ENCODE measurements at regions not wholly inside any gene's neighbourhood (a gene's known extent, or its start where the extent isn't known, plus 50 kb on each side); places are given as distances from the start of the nearest gene placed in this dataset.
A peak's percentile ranks its signal among the peaks of the same experiment; 100 is the strongest.

DNA sequence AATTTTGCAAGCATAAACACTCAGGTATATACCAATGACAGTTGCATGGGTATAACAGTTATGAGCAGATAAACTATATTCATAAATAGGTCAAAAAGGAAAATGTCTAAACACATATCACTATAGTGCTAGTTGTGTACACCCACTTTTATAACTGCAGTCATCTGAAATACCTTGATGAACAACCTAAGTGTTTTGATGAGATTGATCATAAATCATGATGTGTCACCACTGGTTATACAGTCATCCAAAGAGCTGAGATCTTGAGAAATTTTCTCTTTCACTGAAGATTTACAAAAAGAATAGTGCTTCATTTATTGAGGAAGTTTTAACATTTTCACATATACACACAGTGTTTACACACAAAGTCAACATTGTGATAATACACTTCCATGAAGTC lies 78.6 kb upstream of the SLC25A13 start:
- no peak overlapping the region for H3K4me3 Mint-ChIP-seq
- no peak for DNase-seq (ENCODE audit: extremely low spot score, unreplicated experiment)
- H3K9me3 Mint-ChIP-seq, result no peaks in the 10 kb centered on the region
- H3K36me3 Mint-ChIP-seq, result no peaks in the 10 kb centered on the region
- H3K4me1 Mint-ChIP-seq (ENCODE audit: unreplicated experiment), result no peaks in the 10 kb centered on the region
- H3K27me3 Mint-ChIP-seq, result no peaks in the 10 kb centered on the region
- no peak for TF ChIP-seq CTCF (conservative IDR thresholded peaks at IDR 0.05)
- no peak overlapping the region for H3K27ac Mint-ChIP-seq

- Mint-ChIP-seq H3K36me3 (no peaks in the 10 kb centered on the region), H3K27ac (no peak overlapping the region), H3K4me1 (ENCODE audit: unreplicated experiment) (no peaks in the 10 kb centered on the region), H3K4me3 (no peak overlapping the region), H3K27me3 (no peaks in the 10 kb centered on the region), H3K9me3 (no peaks in the 10 kb centered on the region)
- TF ChIP-seq CTCF (conservative IDR thresholded peaks at IDR 0.05), result no peak
- no peak for DNase-seq (ENCODE audit: extremely low spot score, unreplicated experiment)
Measured at GRCh38 chr7:96400001-96400400, 78.1 kb upstream of the SLC25A13 start.

DNA sequence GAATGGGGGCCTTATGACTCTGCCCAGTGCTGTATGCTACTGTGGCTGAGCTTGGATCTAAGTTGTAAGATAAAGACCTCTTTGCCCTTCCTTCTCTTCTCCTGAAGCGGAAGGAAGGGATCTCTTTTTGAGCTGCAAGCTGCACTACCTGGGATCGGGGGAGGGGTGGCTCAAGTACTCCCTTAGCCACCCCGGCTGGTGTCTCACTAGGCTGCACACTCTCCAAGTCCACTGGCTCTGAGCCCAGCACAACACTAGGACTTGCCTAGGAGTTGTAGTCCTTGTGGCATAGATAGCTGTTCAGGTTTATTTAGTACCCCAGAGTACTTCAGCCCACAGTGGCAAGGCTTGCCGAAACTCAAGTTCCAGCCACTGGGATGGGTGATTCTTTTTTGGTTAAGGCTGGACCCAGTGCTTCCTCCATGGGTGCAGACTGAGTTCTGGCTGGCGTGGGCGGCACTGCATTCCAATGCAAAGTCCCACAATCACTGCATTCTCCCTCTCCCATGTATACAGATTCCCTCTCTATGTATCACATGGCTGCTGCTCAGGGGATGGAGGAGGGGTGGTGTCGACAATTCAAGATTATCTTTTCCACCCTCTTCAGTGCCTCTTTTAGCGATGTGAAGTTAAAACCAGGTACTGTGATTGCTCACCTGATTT lies 76.2 kb upstream of the SLC25A13 start:
- Mint-ChIP-seq H3K9me3 (peaks cover 4% of the 10 kb centered on the region), H3K36me3 (no peaks in the 10 kb centered on the region), H3K27ac (no peak overlapping the region), H3K27me3 (no peaks in the 10 kb centered on the region), H3K4me3 (no peak overlapping the region), H3K4me1 (ENCODE audit: unreplicated experiment) (no peaks in the 10 kb centered on the region)
- no peak for DNase-seq (ENCODE audit: extremely low spot score, unreplicated experiment)
- no peak for TF ChIP-seq CTCF (conservative IDR thresholded peaks at IDR 0.05)

- Mint-ChIP-seq H3K27me3 (no peaks in the 10 kb centered on the region), H3K27ac (peak overlapping the region; percentile 38), H3K4me3 (no peak overlapping the region), H3K4me1 (ENCODE audit: unreplicated experiment) (peaks cover 11% of the 10 kb centered on the region), H3K9me3 (peaks cover 4% of the 10 kb centered on the region), H3K36me3 (no peaks in the 10 kb centered on the region)
- no peak for DNase-seq (ENCODE audit: extremely low spot score, unreplicated experiment)
- no peak for TF ChIP-seq CTCF (conservative IDR thresholded peaks at IDR 0.05)
Measured at GRCh38 chr7:96388620-96389383, 66.9 kb upstream of the SLC25A13 start.

DNA sequence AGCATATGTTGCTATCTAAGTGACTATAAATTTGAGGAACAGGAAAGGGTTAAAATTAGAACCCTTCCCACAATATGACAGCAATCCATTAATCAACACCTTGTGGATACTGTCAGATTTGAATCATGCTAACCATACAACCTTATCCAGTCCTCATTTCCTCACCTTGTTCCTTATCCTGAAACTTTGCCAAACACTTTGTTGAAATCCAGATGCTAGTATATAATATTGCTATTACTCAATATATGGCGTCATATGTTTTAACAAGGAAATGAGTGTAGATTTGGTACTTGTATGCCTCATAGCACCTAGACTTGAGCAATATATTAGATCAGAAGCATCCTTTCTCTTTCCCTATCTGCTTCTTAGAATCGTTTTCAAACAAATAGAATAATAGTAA lies 66.3 kb upstream of the SLC25A13 start:
- Mint-ChIP-seq H3K9me3 (peaks cover 4% of the 10 kb centered on the region), H3K4me1 (ENCODE audit: unreplicated experiment) (peaks cover 11% of the 10 kb centered on the region), H3K27ac (peak overlapping the region; percentile 38), H3K4me3 (no peak overlapping the region), H3K36me3 (no peaks in the 10 kb centered on the region), H3K27me3 (no peaks in the 10 kb centered on the region)
- DNase-seq (ENCODE audit: extremely low spot score, unreplicated experiment), result no peak
- no peak for TF ChIP-seq CTCF (conservative IDR thresholded peaks at IDR 0.05)
